Epidermal melanocyte (primary cell): ENCODE measurements at regions not wholly inside any gene's neighbourhood (a gene's known extent, or its start where the extent isn't known, plus 50 kb on each side); places are given as distances from the start of the nearest gene placed in this dataset.
"Not testable (repeated sequence)": the region's sequence is repeated elsewhere in the genome, so short reads cannot be mapped to it uniquely, and the experiment has no call there.

Experiments
- DNase-seq: peaks from one replicate; pipeline ENCODE4 v3.0.0; 2011; ENCODE audit warnings: low spot score; ENCODE audit not compliant: insufficient read length

- DNase-seq: no peak
These were observed 286.2 kb downstream of the TFAP2A start for GRCh38 chr6:10128721-10129120.

DNA sequence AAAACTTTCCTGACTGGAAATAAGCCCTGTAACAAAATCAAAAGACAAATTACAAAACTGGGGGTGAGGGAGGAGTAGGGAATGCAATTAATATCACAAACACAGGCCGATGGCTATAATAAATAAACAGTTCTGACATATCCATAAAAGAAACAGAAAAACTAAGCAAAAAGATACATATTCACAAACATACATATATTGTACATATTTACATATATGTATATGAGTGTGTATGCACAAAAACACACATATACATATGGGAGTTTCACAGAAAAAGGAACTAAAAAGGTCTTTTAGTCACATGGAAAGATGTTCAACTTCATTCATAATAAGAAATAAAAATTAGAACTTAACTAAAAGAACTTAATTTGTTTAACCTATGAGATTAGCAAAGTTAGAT is 292.7 kb downstream of the TFAP2A start:
- no peak for DNase-seq

- DNase-seq: no peak
These were observed 301.9 kb downstream of the TFAP2A start for GRCh38 chr6:10112871-10113549.

DNA sequence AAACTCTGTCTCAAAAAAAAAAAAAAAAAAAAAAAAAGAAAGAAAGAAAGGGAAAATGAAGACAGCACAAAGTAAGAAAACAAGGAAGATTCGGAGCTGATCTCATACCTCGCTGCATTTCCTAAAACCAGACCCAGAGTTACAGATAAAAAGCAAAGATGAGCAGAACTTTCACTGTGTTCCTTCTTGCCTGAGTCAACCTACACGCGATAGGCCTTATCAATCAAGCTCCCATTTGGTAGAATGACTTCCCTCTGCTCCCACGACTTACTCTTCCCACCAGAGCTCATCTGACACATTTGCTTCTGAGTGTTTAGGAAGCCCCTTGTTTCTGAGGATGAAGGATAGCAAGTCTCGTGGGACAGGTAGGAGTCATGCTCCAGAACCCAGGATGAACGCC is 302.9 kb downstream of the TFAP2A start:
- no peak for DNase-seq

DNA sequence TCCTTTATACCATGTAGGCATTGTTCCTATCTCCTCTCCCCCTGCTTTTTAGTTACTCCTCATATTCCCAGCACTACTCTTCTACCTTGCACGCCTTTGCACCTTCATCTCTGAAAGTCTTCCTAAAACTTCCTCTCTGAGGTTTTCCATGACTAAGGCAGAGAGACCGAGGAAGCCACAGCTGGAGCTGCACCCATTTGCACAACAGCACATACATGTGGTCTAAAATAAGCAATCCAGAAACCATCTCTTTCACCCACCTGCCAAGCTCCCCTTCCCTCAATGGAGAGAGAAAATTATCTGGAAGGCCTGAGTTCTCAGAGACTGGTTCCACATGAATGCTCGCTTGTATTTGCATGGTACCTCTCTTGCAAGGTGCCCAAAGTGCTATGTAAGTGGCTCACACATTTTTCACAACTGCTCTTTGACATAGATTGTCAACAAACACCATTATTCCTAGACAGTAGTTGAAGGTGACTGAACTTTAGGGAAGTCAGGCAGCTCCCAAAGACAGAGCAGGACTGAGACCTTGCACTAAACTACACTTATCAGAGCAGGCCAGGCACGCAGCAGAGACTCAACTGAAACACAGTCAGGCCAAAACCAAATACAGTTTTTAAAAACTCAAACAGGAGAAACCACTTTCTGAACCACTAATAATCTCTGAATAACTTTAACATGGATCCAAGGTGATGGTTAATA is 313.2 kb downstream of the TFAP2A start:
- DNase-seq: no peak

GRCh38 chr6:10099529-10100140 is 315.2 kb downstream of the TFAP2A start:
- no peak for DNase-seq

GRCh38 chr6:10098756-10099528 is 315.9 kb downstream of the TFAP2A start:
- no peak for DNase-seq

- DNase-seq: no peak
These were observed 321.6 kb downstream of the TFAP2A start for GRCh38 chr6:10093282-10093681.

GRCh38 chr6:10084111-10084986 is 330.5 kb downstream of the TFAP2A start:
- no peak for DNase-seq

- no peak for DNase-seq
These were observed 332.5 kb downstream of the TFAP2A start for GRCh38 chr6:10082385-10082784.

DNA sequence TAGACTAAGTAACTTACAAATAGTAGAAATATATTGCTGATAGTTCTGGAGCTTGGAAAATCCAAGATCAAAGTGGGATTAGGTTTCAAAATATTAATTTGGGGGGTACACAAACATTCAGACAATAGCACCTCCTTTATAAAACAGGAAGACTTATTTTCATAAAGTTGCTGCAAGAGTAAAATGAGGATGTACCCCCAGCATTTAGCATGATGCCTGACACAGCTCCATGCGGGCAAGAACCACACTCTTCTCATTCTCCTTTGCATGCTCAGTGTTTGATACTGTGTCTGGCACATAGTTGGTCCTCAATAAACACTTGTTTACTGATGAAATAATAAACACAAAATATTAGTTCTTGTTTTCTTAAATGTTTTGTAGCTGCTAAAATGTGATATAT is 332.9 kb downstream of the TFAP2A start:
- no peak for DNase-seq

GRCh38 chr6:10081075-10081474 is 333.8 kb downstream of the TFAP2A start:
- DNase-seq: no peak

GRCh38 chr6:10080561-10080960 is 334.3 kb downstream of the TFAP2A start:
- no peak for DNase-seq

GRCh38 chr6:10078581-10078980 is 336.3 kb downstream of the TFAP2A start:
- DNase-seq: no peak

DNA sequence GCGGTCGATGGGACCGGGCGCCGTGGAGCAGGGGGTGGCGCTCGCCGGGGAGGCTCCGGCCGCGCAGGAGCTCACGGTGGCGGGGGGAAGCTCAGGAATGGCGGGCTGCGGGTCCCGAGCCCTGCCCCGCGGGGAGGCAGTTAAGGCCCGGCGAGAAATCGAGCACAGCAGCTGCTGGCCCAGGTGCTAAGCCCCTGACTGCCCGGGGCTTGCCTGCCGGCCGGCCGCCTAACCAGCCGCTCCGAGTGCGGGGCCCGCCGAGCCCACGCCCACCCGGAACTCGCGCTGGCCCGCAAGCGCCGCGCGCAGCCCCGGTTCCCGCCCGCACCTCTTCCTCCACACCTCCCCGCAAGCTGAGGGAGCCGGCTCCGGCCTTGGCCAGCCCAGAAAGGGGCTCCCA is 340.1 kb downstream of the TFAP2A start:
- not testable (repeated sequence) for DNase-seq

DNA sequence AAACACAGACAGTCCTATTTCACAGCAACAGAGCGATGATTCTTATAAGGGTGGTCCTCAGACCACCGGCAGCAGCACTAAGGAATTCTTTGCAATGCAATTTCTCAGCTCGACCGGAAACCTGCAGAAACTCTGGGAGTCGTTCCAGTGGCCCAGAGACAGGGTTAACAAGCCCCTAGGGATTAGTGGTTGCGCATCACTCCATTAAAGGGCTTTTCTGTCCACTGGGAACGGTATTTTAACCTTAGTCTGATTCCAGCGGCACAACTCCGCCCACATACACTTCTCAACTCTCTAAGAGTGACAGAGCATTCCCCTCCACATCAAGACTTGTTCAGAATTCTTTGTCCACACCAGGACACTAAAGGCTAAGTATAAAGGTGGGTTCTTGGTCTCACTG is 341.5 kb downstream of the TFAP2A start:
- no peak for DNase-seq

DNA sequence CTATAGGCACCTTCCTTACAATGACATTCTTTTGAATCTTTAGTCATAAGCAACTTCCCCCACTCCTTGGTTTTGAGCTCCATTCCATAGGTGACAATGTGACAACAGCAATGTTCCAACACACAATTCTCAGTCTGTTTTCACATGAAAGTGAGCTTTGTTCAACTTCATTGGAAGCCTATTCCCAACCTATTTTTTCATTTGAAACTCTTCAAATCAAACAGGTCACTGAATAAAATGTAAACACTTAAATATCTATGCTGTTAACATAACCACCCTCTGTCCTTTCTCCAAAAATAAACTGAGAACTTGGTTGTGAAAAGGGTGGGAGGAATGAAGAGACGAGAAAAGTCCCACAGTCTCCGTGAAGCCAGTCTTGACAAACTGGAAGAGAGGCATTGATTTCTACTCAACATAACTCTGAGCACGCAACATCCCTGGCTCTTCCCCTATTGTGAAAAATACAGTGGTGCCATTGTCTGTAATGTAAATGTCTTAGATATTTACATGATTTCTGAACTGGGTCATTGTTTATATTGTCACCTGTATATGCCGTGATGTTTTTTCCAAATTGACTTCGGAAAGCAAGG is 343.1 kb downstream of the TFAP2A start:
- DNase-seq: no peak

DNA sequence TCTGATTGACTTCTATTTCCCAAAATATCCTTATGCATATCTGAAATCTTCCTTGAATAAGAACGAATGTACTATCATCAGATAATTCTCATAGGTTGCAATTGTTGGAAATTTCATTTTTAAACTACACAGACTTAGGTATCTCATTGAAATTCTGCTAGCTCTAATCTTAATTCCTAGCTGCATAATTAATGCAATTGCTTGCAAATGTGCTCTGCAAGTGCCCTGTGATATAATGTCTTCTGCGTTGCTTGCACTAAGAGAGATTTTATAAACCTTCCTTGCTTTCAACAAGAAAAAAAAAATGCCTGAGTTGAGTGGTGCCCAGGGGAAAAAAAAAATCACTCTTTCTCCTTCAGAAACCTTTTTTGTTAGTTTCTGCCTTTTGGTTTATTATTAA is 354.9 kb downstream of the TFAP2A start:
- no peak for DNase-seq

GRCh38 chr6:10054672-10055071 is 360.2 kb downstream of the TFAP2A start:
- DNase-seq: no peak

- DNase-seq: no peak
These were observed 363.6 kb downstream of the TFAP2A start for GRCh38 chr6:10051283-10051682.
